ENCODE measurements at regions not wholly inside any gene's neighbourhood (a gene's known extent, or its start where the extent isn't known, plus 50 kb on each side); places are given as distances from the start of the nearest gene placed in this dataset.
"Not testable (repeated sequence)": the region's sequence is repeated elsewhere in the genome, so short reads cannot be mapped to it uniquely, and the experiment has no call there.

DNA sequence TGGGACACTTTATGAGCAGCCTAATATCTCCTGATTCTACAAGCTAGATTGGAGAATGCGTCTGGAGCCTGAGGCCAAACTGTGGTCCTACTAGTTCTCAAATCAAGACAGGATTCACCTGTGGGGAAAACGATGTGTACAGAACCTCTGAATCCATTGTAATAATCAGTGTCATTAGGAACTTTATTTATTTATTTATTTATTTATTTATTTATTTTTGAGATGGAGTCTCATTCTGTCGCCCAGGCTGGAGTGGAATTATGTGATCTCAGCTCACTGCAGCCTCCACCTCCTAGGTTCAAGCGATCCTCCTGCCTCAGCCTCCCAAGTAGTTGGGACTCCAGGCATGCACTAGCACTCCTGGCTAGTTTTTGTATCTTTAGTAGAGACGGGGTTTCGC lies 52.6 kb upstream of the KIF26B start:
- H3K27me3 ChIP-seq (ENCODE audit: control insufficient read depth, insufficient read depth, low read length); CTCF ChIA-PET; H3K27ac ChIP-seq (ENCODE audit: low read depth, low read length); POLR2A ChIA-PET; H3K4me3 ChIP-seq (ENCODE audit: low read depth, low read length); DNase-seq (ENCODE audit: low read depth, low spot score); H3K9me3 ChIP-seq (ENCODE audit: control insufficient read depth, insufficient read depth, low read length): not testable (repeated sequence)

DNA sequence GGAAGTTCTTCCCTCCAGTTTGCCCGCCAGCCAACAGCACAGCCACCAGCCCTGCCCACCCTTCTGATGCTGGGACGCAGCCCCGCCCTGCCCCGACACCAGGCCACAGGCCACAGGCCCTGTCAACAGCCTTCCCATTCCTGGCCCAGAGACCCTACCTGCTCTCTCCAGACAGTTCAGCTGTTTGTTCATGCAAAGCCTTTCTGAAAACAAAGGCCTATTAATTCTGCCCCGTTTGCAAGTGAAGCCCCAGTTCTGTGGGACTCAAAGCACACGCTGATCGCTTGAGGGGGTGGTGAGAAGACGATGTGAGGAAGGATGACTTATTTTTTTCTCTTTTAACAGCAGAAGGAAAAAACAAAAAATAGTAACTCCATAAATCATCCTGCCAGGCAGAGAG lies 55.4 kb upstream of the KIF26B start:
- Histone ChIP-seq H3K4me3 (ENCODE audit: low read depth, low read length) (no peak overlapping the region), H3K9me3 (ENCODE audit: control insufficient read depth, insufficient read depth, low read length) (no peaks in the 10 kb centered on the region), H3K27ac (ENCODE audit: low read depth, low read length) (no peak overlapping the region), H3K27me3 (ENCODE audit: control insufficient read depth, insufficient read depth, low read length) (no peaks in the 10 kb centered on the region)
- DNase-seq (ENCODE audit: low read depth, low spot score) = no peak
- TF ChIP-seq, protein P1, sequence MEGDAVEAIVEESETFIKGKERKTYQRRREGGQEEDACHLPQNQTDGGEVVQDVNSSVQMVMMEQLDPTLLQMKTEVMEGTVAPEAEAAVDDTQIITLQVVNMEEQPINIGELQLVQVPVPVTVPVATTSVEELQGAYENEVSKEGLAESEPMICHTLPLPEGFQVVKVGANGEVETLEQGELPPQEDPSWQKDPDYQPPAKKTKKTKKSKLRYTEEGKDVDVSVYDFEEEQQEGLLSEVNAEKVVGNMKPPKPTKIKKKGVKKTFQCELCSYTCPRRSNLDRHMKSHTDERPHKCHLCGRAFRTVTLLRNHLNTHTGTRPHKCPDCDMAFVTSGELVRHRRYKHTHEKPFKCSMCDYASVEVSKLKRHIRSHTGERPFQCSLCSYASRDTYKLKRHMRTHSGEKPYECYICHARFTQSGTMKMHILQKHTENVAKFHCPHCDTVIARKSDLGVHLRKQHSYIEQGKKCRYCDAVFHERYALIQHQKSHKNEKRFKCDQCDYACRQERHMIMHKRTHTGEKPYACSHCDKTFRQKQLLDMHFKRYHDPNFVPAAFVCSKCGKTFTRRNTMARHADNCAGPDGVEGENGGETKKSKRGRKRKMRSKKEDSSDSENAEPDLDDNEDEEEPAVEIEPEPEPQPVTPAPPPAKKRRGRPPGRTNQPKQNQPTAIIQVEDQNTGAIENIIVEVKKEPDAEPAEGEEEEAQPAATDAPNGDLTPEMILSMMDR (IDR thresholded peaks at IDR 0.05; ENCODE audit: low read depth, low read length) = no peak
- ChIA-PET CTCF (no interaction called here), POLR2A (interaction anchor here (0.6 kb wide), 2 partner anchors 40 to 50 kb away, joined by 3 to 5 read pairs; no protein-coding TSS in a partner anchor)

DNA sequence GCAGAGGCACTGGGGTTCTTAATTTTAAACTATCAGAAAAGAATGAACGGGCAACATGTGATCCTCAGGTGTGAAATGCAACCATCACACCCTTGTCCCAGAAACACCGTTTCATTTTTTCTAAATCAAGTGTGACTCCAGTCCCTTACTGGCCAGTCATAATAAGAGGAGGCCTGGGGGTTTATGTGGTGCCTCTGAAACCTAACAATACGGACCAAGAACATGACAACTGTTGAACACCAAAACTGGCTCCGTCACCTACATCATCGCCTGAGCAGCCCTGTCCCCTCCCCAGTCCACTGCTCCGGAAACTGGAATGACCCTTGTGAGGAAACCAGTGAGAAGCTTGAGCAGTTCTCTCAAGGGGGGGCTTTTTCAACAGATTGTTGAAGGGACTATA lies 55.9 kb upstream of the KIF26B start:
- ChIA-PET CTCF (no interaction called here), POLR2A (no interaction called here)
- TF ChIP-seq, protein P1 (IDR thresholded peaks at IDR 0.05; ENCODE audit: low read depth, low read length) = no peak
- no peak for DNase-seq (ENCODE audit: low read depth, low spot score)
- Histone ChIP-seq H3K4me3 (ENCODE audit: low read depth, low read length) (no peak overlapping the region), H3K27ac (ENCODE audit: low read depth, low read length) (no peak overlapping the region), H3K27me3 (ENCODE audit: control insufficient read depth, insufficient read depth, low read length) (no peaks in the 10 kb centered on the region), H3K9me3 (ENCODE audit: control insufficient read depth, insufficient read depth, low read length) (no peaks in the 10 kb centered on the region)

DNA sequence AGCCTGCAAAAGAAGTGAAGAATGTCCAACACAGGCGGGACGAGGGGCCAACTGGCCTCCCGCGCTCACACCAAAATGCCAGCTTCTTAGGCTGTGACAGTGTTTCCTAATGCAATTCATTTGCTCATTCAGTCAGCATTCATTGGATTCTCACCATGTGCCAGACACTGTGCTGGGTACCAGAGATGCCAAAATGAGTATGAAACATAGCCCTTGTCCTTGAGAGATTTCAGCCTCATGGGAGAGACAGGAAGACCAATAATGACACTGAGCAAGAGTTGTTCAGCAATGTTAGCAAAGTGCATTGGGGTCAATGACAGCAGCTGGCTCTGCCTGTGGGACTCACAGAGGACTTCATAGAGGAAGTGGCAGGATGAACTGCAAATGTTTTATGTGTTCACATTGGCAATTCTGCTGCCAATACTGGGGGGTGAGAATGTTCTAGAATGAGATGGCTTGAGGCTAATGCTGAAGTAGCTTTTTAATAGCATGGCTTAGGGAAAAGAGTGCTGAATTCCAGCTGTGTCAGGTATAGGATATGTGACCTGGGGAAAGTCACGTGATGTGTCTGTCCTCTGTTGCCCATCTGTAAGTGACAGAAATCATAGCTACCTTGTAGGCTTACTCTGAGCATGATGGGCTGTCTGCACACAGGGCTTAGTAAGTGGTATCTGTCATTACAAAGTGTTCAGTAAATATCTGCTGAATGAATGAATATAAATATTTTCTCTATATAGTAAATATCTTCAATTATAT lies 58.3 kb upstream of the KIF26B start:
- CTCF ChIA-PET = no interaction called here
- no peak overlapping the region for H3K27ac ChIP-seq (ENCODE audit: low read depth, low read length)
- POLR2A ChIA-PET = no interaction called here
- no peaks in the 10 kb centered on the region for H3K9me3 ChIP-seq (ENCODE audit: control insufficient read depth, insufficient read depth, low read length)
- no peaks in the 10 kb centered on the region for H3K27me3 ChIP-seq (ENCODE audit: control insufficient read depth, insufficient read depth, low read length)
- H3K4me3 ChIP-seq (ENCODE audit: low read depth, low read length) = no peak overlapping the region
- TF ChIP-seq, protein P1 (IDR thresholded peaks at IDR 0.05; ENCODE audit: low read depth, low read length) = no peak
- no peak for DNase-seq (ENCODE audit: low read depth, low spot score)

DNA sequence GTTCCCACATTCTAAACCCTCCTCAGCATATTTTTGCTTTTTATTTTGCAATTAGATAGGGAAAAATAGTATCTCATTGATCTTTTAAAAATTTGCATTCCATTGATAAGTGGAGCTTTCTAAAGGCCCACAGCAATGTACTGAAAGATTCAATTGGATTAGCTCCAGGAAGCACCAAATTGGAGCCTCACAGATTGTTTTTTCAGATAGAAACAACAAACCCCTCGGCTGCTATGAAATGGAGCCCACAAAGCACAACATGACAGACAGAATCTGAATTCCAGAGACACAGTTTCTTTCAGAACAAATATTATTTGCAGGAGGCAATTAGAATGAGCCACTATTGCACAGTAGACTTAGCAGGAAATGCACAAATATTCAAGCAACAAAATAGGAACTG lies 58.9 kb upstream of the KIF26B start:
- CTCF ChIA-PET = no interaction called here
- H3K9me3 ChIP-seq (ENCODE audit: control insufficient read depth, insufficient read depth, low read length) = no peaks in the 10 kb centered on the region; the same call in 1 of the 2 replicates
- DNase-seq (ENCODE audit: low read depth, low spot score) = no peak
- TF ChIP-seq, protein P1 (IDR thresholded peaks at IDR 0.05; ENCODE audit: low read depth, low read length) = no peak
- no peaks in the 10 kb centered on the region for H3K27me3 ChIP-seq (ENCODE audit: control insufficient read depth, insufficient read depth, low read length)
- POLR2A ChIA-PET = no interaction called here
- no peak overlapping the region for H3K4me3 ChIP-seq (ENCODE audit: low read depth, low read length)
- no peak overlapping the region for H3K27ac ChIP-seq (ENCODE audit: low read depth, low read length)

All from AG04450 (cell line).